ENCODE measurements at regions not wholly inside any gene's neighbourhood (a gene's known extent, or its start where the extent isn't known, plus 50 kb on each side); places are given as distances from the start of the nearest gene placed in this dataset.

DNA sequence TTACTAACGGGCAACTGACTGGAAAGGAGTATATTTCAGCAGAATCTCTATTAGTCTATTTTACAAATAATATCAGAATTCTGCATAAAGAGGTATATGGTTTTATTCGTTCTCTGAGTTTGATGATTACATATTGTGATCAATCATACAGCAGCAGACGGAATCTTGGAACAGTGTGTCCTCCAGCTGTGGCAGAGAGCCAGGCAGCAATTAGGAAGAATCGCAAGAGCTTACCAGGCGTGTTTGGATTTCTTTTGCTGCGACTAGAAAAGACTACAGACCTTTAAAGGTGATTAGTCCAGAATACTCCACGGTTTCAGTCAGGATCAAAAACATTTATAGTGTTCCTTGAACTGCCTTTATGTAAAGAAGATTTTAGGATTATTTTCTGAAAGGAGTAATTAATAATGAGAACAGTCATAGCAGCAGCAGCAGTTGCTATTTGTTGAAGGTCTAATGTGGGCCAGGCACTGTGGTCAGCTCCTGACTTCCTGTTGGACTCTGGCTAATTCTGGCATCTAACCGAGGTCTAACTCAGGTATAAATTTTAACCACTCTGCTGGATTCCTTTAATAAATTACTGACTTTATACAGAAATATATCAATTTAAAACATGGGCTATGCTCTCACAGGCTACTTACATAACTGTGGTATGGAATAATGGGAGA lies 225.3 kb upstream of the CXorf66 start:
- no peak for DNase-seq (ENCODE audit: low spot score)
- Mint-ChIP-seq H3K4me3 (no peak overlapping the region), H3K27me3 (ENCODE audit: low read depth) (no peaks in the 10 kb centered on the region; the same call in 1 of the 2 replicates), H3K4me1 (peaks cover 7% of the 10 kb centered on the region; the same call in 1 of the 2 replicates), H3K9me3 (no peaks in the 10 kb centered on the region), H3K27ac (no peak overlapping the region), H3K36me3 (no peaks in the 10 kb centered on the region)
- ChIA-PET POLR2A (no interaction called here), CTCF (no interaction called here)
- ATAC-seq: no peak
- no peak for TF ChIP-seq ZNF671 (CRISPR knock-in tag; IDR thresholded peaks at IDR 0.05)
- TF ChIP-seq PRRX2 (CRISPR knock-in tag; IDR thresholded peaks at IDR 0.05): no peak

- CTCF ChIA-PET: no interaction called here
- Mint-ChIP-seq H3K36me3 (no peaks in the 10 kb centered on the region), H3K27me3 (ENCODE audit: low read depth) (no peaks in the 10 kb centered on the region; the same call in 1 of the 2 replicates), H3K9me3 (no peaks in the 10 kb centered on the region), H3K4me3 (no peak overlapping the region), H3K4me1 (peaks cover 41% of the 10 kb centered on the region), H3K27ac (no peak overlapping the region)
- no peak for DNase-seq (ENCODE audit: low spot score)
- no peak for ATAC-seq
- POLR2A ChIA-PET: no interaction called here
- TF ChIP-seq MXD4 (CRISPR knock-in tag; IDR thresholded peaks at IDR 0.05; ENCODE audit: borderline replicate concordance): no peak
- TF ChIP-seq TP53 (CRISPR knock-in tag; IDR thresholded peaks at IDR 0.05): no peak
- no peak for TF ChIP-seq ESRRA (CRISPR knock-in tag; IDR thresholded peaks at IDR 0.05; ENCODE audit: borderline replicate concordance)
- TF ChIP-seq NR2C2 (CRISPR knock-in tag; IDR thresholded peaks at IDR 0.05): no peak
- no peak for TF ChIP-seq SP1 (CRISPR knock-in tag; conservative IDR thresholded peaks at IDR 0.05)
- TF ChIP-seq MYBL2 (CRISPR knock-in tag; IDR thresholded peaks at IDR 0.05): no peak
- TF ChIP-seq JUN (CRISPR knock-in tag; IDR thresholded peaks at IDR 0.05): no peak
- TF ChIP-seq IRF1 (CRISPR knock-in tag; IDR thresholded peaks at IDR 0.05): no peak
- TF ChIP-seq ZNF219 (CRISPR knock-in tag; IDR thresholded peaks at IDR 0.05; ENCODE audit: borderline replicate concordance): no peak
- no peak for TF ChIP-seq ZBTB43 (CRISPR knock-in tag; IDR thresholded peaks at IDR 0.05)
- no peak for TF ChIP-seq ATF2 (CRISPR knock-in tag; IDR thresholded peaks at IDR 0.05; ENCODE audit: borderline replicate concordance, low read depth)
- TF ChIP-seq TEAD4 (CRISPR knock-in tag; IDR thresholded peaks at IDR 0.05): no peak
- TF ChIP-seq EMX1 (CRISPR knock-in tag; IDR thresholded peaks at IDR 0.05): no peak
- TF ChIP-seq E2F5 (CRISPR knock-in tag; IDR thresholded peaks at IDR 0.05): no peak
- TF ChIP-seq ZBTB21 (CRISPR knock-in tag; IDR thresholded peaks at IDR 0.05; ENCODE audit: borderline replicate concordance): no peak
- no peak for TF ChIP-seq ATF1 (CRISPR knock-in tag; IDR thresholded peaks at IDR 0.05)
These were observed 215.3 kb upstream of the CXorf66 start for GRCh38 chrX:140180585-140180984.

DNA sequence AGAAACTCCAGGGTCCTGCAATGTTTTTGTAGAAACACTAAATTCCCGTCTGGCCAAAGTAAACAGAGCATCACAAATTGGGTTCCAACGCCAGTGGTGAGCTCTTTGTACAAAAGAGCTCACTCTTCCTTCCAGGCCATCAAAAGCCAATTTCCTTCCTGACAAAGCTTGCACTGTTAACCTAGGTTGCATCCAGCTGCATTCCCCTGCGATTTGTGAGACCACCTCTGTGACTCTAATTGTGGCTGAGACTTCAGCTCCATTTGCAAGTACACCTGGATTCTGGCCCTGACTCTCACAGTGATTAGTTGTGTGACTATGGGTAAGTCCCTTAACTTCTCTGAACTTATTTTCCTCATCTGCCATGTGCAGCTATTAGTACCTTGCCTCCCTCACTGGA lies 212.5 kb upstream of the CXorf66 start:
- TF ChIP-seq, protein P1, sequence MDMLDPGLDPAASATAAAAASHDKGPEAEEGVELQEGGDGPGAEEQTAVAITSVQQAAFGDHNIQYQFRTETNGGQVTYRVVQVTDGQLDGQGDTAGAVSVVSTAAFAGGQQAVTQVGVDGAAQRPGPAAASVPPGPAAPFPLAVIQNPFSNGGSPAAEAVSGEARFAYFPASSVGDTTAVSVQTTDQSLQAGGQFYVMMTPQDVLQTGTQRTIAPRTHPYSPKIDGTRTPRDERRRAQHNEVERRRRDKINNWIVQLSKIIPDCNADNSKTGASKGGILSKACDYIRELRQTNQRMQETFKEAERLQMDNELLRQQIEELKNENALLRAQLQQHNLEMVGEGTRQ (CRISPR knock-in tag; IDR thresholded peaks at IDR 0.05): no peak
- peak; percentile 48; the same call in 1 of the 2 replicates for TF ChIP-seq ETV6 (CRISPR knock-in tag; IDR thresholded peaks at IDR 0.05)
- TF ChIP-seq, protein P2, sequence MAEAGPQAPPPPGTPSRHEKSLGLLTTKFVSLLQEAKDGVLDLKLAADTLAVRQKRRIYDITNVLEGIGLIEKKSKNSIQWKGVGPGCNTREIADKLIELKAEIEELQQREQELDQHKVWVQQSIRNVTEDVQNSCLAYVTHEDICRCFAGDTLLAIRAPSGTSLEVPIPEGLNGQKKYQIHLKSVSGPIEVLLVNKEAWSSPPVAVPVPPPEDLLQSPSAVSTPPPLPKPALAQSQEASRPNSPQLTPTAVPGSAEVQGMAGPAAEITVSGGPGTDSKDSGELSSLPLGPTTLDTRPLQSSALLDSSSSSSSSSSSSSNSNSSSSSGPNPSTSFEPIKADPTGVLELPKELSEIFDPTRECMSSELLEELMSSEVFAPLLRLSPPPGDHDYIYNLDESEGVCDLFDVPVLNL (CRISPR knock-in tag; IDR thresholded peaks at IDR 0.05; ENCODE audit: borderline replicate concordance, low read depth): no peak
- ATAC-seq: peak; percentile 81
- Mint-ChIP-seq H3K36me3 (no peaks in the 10 kb centered on the region; the same call in none of the 2 replicates), H3K27ac (peak overlapping the region; percentile 93), H3K4me1 (peaks cover 44% of the 10 kb centered on the region), H3K9me3 (0 out of 2 replicates have a peak, but pooled peaks cover 4% of the 10 kb centered on the region), H3K27me3 (ENCODE audit: low read depth) (no peaks in the 10 kb centered on the region), H3K4me3 (no peak overlapping the region; the same call in 1 of the 2 replicates)
- POLR2A ChIA-PET: no interaction called here
- DNase-seq (ENCODE audit: low spot score): peak; percentile 16
- CTCF ChIA-PET: interaction anchor here (2.3 kb wide), 1 partner anchor 330 kb away, joined by 7 read pairs; no protein-coding TSS in a partner anchor

Measured in WTC11 (cell line).